ENCODE measurements at regions not wholly inside any gene's neighbourhood (a gene's known extent, or its start where the extent isn't known, plus 50 kb on each side); places are given as distances from the start of the nearest gene placed in this dataset.

DNA sequence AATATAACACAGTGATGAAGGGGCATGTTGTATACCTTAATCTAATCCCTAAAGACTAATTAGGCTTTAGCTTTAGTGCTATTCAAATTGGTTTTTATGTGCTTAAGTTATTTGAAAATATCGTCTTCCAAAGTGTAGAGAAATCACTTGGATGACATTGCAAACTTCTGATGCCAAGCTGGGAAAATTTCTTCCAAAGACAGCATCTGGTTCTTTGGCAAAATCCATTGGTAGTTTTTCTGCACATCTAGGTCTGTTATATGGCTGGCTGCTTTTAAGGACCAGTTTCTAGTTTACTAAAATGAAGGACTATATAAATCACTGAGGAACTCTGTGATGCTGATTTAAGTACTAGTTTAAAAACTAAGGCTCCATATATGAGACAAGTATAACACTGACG lies 2362.3 kb downstream of the PCDH9 start:
- TF ChIP-seq, protein P1, sequence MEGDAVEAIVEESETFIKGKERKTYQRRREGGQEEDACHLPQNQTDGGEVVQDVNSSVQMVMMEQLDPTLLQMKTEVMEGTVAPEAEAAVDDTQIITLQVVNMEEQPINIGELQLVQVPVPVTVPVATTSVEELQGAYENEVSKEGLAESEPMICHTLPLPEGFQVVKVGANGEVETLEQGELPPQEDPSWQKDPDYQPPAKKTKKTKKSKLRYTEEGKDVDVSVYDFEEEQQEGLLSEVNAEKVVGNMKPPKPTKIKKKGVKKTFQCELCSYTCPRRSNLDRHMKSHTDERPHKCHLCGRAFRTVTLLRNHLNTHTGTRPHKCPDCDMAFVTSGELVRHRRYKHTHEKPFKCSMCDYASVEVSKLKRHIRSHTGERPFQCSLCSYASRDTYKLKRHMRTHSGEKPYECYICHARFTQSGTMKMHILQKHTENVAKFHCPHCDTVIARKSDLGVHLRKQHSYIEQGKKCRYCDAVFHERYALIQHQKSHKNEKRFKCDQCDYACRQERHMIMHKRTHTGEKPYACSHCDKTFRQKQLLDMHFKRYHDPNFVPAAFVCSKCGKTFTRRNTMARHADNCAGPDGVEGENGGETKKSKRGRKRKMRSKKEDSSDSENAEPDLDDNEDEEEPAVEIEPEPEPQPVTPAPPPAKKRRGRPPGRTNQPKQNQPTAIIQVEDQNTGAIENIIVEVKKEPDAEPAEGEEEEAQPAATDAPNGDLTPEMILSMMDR (IDR thresholded peaks at IDR 0.05), result no peak
- TF ChIP-seq EP300 (IDR thresholded peaks at IDR 0.05), result no peak

Data from ovary (tissue), 3 donors.